HPDE6-E6E7 (cell line): ENCODE measurements at regions not wholly inside any gene's neighbourhood (a gene's known extent, or its start where the extent isn't known, plus 50 kb on each side); places are given as distances from the start of the nearest gene placed in this dataset.

Experiments used
- DNase-seq: peaks from one replicate; pipeline ENCODE4 v3.0.0; 2011; ENCODE audit warnings: missing footprints; ENCODE audit errors: extremely low spot score

DNA sequence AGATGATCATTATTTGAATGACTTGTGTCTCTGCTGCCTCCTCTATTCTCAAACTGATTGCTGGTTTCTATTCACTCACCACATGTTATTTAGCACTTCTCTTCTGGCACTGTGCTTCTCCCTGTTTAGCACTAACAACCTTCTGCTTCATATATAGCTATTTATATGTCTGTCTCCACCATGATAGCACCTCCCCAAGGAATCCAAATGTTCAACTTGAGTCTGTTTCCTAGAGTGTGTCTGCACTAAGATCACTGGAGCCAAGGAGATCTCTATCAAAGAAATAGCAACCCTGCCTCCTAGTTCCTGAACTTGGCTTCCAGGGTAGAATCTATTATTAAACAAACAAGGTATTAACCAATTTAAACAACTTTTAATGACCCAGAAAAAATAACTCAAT is 104.5 kb downstream of the CYP26A1 start:
- no peak for DNase-seq

DNA sequence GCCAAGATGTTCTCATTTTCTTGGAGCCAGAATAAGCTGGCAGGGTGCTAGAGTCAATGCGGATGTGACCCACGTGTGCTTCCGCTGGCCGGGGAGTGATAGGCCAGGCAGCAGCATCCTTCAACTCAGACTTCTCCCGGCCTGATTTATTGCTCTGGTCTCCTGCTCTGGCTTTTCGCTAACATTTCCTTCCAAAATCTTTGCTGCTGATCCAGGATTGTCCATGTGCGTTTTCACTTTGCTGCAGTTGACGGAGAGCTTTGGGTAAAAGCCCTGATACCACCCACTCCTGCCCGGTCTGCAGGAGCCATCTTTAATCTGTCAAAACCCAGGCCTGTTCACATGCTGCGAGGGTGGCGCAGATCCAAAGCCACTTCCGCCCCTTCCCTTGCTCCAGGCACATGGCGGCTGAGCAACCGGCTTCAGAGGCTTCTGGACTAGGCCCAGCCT is 106.8 kb downstream of the CYP26A1 start:
- no peak for DNase-seq

DNA sequence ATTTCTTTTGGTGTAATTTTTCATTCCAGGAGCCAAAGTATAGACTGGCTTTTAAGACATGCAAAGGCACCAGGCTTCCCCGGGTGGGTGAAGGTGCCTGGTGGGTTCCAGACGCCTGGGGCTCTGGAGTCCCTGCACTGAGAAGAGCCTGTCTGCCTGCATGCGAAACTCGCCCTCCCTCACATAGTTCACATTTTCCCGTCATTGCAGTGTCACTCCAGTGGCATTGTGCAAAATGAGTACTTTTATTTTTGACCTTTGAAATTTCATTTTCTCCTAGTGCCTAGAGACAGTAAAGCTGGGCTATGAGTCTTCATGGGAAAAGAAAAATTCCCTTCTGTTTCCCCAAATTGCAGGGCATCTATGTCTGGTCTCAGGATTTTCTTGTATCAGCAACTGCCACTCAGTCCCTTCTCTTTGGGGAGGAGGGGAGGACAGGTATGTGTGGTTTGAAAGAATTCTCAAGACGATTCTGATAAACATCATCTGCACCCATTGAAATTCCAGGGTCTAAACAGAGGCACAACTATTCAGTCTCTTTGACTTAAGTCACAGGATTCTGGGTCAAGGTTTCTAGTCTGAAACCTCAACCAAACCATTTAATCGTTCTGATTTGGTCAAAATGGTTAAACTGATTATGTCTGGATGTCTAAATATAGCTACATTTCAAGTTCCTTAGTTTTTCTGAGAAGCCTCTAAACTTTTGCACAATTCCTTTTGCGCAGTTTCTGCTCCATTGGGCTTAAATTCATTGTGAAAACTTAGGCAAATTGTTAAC is 107.8 kb downstream of the CYP26A1 start:
- DNase-seq, result no peak

DNA sequence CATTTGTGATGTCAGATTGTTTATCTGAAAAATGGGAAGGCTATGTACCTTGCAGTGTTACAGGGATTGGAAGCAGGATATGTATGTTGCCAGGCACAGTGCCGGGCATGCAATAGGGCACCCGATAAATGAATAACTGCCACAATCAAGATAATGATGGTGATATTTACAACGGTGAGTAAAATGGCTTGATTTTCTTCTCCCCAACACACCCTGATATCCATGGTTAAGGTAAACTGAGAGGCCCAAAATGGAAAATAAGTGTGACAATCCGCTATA is 108.3 kb downstream of the CYP26A1 start:
- no peak for DNase-seq

DNA sequence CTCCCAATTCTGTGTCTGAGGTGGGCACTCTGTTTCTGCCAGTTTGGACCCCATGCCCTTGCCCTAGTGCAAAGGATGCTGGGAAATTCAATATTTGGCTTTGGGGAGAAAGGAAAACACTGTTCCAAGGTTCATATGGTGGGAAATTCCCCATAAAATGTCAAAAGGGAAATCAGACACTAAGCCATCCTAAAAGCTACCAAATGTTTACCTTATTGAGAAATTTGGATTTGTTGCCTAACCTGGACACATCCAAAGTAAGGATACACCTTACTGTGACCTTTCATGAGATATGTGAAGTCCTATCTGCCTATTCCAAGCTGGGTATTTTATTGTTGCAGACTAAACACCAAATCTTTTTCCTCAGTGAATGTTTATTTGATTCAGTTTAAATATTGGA is 109.1 kb downstream of the CYP26A1 start:
- DNase-seq, result no peak

DNA sequence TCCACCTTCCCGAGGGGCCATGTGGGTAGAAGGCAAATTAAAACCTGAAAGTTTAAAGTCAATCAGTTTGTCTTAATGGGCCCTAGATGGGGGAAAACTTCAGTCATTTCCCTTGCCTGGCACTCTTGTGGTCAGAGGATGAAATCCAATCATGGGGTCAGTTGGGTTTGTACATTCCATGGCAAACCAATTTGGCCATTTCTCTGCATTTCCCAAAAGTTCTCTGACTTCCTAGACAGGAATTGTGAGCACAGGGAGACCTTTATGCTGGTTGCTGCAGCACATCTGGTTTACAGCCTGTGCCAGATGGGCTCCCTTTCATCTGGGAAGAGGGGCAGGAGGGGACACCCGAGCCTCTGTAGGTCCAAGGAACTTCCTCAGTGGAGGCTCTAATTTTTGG is 113.0 kb downstream of the CYP26A1 start:
- DNase-seq, result no peak

DNA sequence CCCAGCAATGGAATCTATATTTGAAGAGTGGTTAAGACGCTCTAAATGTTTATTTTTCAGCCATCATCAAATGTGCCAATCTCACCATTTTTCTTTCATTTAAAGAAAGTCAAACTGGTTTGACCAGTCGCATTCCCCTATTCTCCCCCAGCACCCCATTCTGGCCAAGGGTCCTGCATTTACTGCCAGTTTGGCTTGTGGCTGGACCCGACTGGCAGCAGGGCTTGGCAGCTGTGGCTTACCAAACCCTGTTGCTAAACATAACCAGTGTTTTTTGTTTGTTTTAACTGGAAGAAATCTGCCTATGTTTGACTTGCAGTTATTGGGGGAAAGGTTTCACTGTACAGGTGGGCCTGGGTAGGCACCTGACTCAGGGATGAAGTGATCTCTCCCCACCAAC is 116.3 kb downstream of the CYP26A1 start:
- no peak for DNase-seq

DNA sequence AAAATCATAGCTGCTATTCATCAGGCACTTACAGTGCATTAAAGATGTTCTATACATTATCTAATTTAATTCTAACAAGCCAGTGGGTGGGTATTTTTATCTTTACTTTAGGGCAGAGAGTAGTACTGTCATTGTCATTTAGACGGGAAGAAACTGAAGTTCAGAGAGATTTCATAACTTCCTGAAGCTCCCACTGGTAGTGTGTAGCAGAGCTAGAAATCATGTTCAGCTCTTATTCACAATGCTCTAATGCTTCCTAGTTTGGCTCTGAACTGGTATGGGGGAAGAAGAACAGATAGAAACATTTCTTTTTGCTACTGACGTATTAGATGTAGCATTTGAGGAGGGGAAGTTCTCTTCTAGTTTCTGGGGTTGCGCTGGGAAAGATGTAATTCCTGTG is 116.7 kb downstream of the CYP26A1 start:
- DNase-seq, result no peak

DNA sequence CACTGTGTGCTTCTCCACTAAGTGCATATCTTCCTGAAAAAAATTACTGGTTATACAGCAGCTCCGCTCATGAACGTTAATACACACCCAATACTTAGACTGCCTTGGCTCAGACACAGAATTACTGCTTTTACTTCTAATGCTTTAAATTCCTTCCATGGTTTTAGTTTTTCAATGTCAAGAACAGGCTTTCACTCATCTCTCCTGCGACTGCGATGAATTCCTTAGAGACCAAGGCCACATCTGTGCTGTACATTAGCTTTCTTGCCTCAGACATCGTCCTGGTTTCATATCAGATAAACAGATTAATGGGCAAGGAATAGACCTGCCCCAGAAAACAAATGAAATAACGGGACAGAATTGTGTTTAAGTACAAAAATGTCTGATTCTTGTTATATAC is 120.2 kb downstream of the CYP26A1 start:
- no peak for DNase-seq

DNA sequence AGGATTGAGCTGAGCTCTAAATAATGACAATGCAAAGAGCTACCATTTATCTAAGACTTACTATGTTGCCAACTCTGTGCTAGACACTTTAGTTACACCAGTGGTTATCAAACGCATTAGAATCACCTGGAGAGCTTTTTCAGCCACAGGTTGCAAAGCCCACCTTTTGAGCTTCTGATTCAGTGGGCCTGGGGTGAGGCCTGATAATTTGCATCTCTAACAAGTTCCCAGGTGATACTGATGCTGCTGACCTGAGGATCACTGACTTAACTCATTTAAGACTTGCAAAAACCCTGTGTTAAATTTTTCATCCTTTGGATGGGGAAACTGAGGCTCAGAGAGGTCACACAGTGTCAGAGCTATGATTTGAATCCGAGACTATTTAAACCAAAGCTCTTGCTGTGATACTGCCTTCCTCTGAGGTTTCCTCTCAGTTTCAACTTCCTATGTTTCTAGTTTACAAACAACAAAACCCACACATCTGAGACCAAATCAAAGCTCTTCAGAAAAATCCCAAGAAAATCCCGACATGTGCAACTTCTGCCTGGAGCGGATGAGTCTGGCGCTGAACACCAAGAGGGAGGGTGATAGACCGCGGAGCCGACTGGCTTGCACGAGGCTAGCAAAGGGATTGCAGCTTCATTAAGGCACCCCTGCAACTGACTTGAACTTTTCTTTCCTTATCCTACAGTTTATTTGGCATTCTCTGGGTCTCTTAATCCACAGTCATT is 124.9 kb downstream of the CYP26A1 start:
- no peak for DNase-seq

DNA sequence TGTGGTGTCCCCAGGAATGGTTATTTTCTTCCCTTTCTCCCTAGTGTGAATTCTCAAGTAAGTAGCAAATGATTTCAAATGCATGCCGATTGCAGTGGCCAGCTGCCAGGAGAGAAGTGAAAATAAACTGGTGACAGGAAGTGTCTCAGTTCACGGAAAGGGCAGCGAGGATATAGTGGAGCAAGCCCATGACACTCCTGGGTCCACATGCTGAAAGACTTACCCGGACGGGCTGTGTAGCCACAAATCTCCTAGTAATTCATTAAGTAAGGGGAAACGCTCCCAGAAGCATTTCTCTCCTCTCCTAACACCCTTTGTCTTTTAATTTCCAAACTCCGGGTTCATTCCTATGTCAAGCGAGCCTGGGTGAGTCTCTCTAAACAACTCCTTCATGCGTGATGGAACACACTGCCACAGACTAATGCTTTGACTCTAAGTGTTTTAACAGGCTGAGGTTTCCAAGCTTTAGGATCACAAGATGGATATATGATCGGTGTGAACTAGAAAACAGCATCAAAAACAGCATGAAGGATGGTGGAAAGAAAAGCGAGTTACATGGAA is 125.6 kb downstream of the CYP26A1 start:
- no peak for DNase-seq

DNA sequence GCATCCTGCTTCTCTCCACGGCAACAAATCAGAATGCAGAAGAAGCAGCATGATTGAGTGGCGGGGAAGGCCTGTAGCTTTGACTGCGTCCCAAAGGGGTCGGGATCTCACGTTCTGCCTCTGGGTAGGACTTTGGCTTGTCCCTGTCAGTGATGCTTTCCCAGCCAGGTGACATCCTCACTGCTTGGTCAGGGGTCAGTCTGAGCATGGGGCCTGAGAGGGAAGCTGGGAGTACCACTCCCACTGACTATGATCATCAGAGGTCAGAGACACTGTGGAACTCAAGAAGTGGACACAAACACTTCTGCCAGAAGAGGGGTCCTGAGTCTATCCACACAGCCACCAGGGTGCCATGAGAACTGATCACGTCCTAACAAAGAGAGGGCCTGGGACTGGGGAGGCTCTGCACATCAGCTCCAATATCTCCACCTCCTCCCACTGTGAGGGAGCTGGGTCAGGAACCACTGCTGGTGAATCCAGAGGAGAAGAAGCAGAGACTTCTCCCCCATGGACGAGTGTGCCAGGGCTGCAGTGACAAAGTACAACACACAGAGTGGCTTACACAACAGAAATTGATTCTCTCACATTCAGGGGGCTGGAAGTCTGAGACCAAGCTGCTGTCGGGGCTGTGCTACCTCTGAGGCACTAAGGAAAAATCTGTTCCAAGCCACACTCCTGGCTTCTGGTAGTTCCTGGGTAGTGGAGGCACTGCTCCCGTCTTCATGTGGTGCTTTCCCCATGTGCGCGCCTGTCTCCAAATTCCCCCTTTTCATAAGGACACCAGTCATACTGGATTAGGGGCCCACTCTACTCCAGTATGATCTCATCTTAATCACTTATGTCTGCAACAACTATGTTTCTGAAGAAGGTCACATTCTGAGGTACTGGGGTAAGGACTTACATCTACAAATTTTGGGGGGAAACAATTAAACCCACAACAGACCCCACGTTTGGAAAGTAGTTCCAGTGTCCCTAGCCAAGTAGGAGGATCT is 131.1 kb downstream of the CYP26A1 start:
- no peak for DNase-seq

DNA sequence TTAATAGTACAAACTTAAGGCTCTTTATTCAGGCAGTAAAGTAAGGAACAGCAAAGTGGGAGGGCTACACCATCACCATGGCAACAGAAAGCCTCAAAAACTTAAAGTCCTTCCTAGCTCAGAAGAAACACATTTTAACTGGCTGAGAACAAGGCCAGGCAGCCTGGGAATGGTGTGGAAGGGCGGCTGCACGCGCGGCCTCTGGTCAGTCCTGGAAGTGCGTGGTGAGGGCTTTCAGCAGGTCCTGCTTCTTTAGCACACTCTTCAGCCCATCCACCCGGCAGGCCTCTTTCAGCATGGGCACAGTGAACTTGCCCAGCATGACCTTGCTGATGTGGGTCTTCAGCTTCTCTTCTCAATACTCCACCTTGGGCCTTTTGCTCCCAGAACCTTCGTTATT is 133.0 kb downstream of the CYP26A1 start:
- no peak for DNase-seq

DNA sequence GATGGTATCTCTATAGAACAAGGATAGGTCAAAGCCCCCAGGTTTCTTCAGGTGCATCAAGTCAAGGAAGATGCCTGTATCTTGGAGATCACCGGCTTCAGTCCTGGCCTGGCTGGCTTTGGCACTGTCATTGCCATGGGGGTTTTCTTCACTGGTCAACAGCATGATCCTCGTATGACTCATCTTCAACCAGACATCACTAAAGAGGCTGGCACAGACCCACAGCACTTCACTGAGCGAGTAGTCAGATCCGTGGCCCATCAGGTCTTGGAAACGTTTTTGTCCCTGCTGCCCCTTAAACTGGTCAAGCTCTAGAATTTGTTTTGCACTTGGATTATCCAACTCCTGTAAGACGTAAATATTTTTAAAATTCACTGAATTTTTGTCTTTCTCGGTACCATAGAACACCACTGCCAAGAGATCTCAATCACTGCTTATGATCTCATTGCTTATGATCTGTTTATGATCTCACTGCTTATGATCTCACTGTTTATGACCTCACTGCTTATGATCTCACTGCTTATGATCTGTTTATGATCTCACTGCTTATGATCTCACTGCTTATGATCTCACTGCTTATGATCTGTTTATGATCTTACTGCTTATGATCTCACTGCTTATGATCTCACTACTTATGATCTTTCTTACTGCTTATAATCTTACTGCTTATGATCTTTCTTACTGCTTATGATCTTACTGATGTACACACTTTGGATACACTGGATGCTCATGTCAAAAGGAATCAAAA is 135.2 kb downstream of the CYP26A1 start:
- DNase-seq, result no peak

DNA sequence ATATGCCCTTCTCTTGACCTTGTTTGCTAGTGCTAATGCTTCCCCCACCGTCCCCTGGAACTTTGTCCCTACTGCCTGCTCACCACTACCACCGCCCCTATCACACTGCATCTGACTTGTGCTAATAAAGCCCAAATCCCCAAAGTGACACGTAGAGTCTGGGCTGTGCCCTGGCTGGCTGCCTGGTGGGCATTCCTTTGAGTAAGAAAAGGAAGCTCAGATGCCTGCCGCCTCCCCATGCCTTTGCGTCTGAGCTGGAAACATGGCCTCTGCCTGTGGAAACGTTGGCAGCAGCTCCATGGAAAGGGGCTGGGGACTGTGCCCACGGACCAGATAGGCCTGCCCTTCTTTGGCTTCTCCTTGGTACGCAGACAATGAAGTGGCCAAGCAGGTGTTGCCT is 138.3 kb downstream of the CYP26A1 start:
- no peak for DNase-seq

DNA sequence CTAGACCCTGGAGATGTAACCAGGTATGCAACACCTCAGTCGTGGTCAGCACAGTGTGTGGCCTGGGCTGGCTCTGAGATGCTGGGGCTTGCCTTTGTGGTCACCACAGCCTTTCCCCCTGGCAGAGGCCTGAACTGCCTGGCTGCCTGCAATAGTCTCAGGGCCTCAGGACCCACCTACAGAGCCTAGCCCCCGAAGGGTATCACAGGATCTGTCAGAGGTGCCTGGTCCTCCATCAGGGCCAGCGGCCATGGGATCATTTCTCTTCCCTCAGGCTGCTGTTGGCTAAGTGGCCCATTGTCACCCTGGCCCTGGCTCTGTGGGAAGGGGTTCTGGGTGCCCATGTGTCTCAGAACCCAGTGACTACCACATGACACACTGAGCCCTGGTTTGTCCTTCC is 141.6 kb downstream of the CYP26A1 start:
- no peak for DNase-seq

DNA sequence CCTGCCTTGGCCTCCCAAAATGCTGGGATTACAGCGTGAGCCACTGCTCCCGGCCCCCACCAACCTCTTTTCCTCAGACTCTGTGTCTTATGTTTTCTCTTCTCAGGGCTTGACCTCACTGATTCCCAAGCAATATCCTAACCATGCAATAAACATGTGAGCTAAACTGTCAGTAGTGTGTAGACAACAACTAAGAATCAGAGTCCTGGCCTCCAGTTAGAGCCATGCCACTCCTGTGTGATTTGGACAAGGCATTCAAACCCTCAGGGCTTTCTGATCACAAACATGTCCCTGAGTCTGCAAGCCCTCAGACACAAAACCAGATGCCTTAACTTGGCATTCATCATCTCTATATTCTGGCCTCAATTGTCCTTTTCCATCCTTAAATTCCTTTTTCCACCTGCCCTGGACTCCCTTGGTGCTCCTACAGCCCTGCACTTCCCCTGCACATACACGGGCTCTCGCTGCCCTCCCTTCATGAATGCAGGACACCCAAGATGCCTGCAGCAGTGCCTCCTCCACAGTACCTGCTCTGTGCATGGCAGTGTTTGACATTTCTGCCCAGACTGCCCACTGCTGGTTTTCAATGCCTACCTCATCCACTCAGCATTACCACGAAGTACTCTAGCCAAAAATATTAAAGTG is 142.8 kb downstream of the CYP26A1 start:
- no peak for DNase-seq

DNA sequence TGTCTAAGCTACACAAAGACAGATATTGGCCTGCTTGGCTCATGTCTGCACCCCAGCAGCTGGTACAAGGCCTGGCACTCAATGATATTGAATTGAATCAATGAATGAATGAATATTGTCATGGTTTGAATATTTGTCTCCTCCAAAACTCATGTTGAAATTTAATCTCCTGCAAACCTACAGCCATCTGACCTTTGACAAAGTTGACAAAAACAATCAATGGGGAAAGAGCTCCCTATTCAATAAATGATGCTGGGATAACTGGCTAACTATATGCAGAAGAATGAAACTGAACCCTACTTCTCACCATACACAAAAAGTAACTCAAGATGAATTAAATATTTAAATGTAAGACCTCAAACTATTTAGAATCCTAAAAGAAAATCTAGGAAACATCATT is 144.7 kb downstream of the CYP26A1 start:
- DNase-seq, result no peak

DNA sequence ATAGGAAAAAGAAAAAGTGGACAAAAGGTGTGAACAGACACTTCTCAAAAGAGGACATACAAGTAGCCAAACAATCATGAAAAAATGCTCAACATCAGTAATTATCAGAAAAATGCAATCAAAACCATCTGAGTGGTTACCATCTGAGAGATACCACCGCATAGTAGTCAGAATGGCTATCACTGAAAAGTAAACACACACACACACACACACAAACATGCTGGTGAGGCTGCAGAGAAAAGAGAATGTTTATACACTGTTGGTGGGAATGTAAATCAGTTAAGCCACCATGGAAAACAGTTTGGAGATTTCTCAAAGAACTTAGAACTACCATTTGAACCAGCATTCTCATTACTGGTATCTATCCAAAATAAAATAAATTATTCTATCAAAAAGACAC is 145.7 kb downstream of the CYP26A1 start:
- DNase-seq, result no peak

DNA sequence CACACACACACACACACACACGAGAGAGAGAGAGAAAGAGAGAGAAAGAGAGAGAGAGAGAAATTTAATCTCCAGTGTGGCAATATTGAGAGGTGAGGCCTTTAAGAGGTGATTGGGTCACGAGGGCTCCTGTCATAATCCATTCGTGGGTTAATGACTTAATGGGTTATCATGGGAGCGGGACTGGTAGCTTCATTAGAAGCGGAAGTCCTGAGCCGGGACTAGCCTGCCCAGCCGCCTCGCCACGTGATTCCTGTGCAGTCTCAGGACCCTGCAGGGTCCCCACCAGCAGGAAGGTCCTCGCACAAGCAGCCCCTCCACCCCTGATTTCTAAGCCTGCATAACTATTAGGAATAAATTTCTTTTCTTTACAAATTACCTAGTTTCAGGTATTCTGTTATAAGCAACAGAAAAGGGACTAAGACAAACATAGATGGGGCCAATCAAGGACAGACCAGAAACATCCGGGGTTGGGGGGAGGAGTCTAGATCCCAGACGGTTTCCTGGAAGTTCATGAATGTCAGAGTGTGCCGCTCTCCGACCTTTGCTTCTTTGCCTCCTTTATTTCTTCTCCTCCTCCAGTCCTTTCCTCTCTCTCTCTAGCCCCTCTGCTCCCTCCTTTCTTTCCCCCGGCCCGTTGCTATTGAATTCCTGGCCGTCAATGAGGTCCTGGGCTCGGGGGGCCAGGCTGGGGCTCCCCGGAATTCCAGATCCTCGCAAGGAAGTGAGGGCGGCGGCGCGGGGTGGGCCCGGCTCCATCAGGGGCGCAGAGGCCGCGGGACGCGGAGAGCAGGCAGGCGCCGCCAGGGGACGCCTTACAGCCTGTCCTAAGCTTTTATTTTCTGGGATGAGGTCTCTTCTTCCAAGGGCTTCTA is 146.8 kb downstream of the CYP26A1 start:
- no peak for DNase-seq
